ENCODE measurements at regions not wholly inside any gene's neighbourhood (a gene's known extent, or its start where the extent isn't known, plus 50 kb on each side); places are given as distances from the start of the nearest gene placed in this dataset.

- Mint-ChIP-seq H3K27me3 (ENCODE audit: low read depth in 2 of 2) (peaks cover 0 to 2% of the 10 kb centered on the region in 2 donors), H3K36me3 (no peaks in the 10 kb centered on the region), H3K4me1 (no peaks in the 10 kb centered on the region), H3K4me3 (no peak overlapping the region), H3K27ac (no peak overlapping the region), H3K9me3 (peaks cover 0 to 8% of the 10 kb centered on the region in 2 donors)
- TF ChIP-seq CTCF (IDR thresholded peaks at IDR 0.05) = no peak
- no peak overlapping the region for H3K27ac ChIP-seq (ENCODE audit: low read length)
- H3K36me3 ChIP-seq (ENCODE audit: control insufficient read depth, insufficient read depth, low read length) = no peaks in the 10 kb centered on the region
- no peaks in the 10 kb centered on the region for H3K4me1 ChIP-seq (ENCODE audit: control insufficient read depth, insufficient read depth, low read length)
- no peak overlapping the region for H3K4me3 ChIP-seq (ENCODE audit: low read length)
- intact Hi-C loops (cut with micrococcal nuclease) = no loop called here
- H3K9me3 ChIP-seq (ENCODE audit: control insufficient read depth, insufficient read depth, low read length) = no peaks in the 10 kb centered on the region
- no peak for ATAC-seq
- WGBS (ENCODE audit: insufficient coverage) = 84% methylated on average over 2 of the region's 4 CpGs
- no peaks in the 10 kb centered on the region for H3K27me3 ChIP-seq (ENCODE audit: control insufficient read depth, insufficient read depth, low read length)
- DNase-seq = no peak
Measured at GRCh38 chr5:5751498-5751897, 329.0 kb downstream of the ICE1 start.

- Mint-ChIP-seq H3K27ac (no peak overlapping the region), H3K4me3 (no peak overlapping the region), H3K9me3 (peaks cover 13 to 18% of the 10 kb centered on the region in 2 donors), H3K27me3 (ENCODE audit: low read depth in 2 of 2) (no peaks in the 10 kb centered on the region), H3K36me3 (peaks cover 11% of the 10 kb centered on the region), H3K4me1 (no peaks in the 10 kb centered on the region)
- H3K4me1 ChIP-seq (ENCODE audit: control insufficient read depth, insufficient read depth, low read length) = no peaks in the 10 kb centered on the region
- no peaks in the 10 kb centered on the region for H3K27me3 ChIP-seq (ENCODE audit: control insufficient read depth, insufficient read depth, low read length)
- no peaks in the 10 kb centered on the region for H3K9me3 ChIP-seq (ENCODE audit: control insufficient read depth, insufficient read depth, low read length)
- intact Hi-C loops (cut with micrococcal nuclease) = no loop called here
- ATAC-seq (no peak), DNase-seq (no peak)
- no peak for TF ChIP-seq CTCF (IDR thresholded peaks at IDR 0.05)
- H3K36me3 ChIP-seq (ENCODE audit: control insufficient read depth, insufficient read depth, low read length) = no peaks in the 10 kb centered on the region
- no peak overlapping the region for H3K27ac ChIP-seq (ENCODE audit: low read length)
- H3K4me3 ChIP-seq (ENCODE audit: low read length) = no peak overlapping the region
Measured at GRCh38 chr5:5741418-5741817, 318.9 kb downstream of the ICE1 start.

GRCh38 chr5:5739490-5739945, 317.0 kb downstream of the ICE1 start:
- intact Hi-C loops (cut with micrococcal nuclease) = no loop called here
- no peaks in the 10 kb centered on the region for H3K27me3 Mint-ChIP-seq (ENCODE audit: low read depth in 2 of 2)
- no peak overlapping the region for H3K27ac Mint-ChIP-seq

More at GRCh38 chr5:5739490-5739945, 317.0 kb downstream of the ICE1 start:
- Mint-ChIP-seq H3K4me3 (no peak overlapping the region), H3K9me3 (peaks cover 4 to 9% of the 10 kb centered on the region in 2 donors), H3K4me1 (no peaks in the 10 kb centered on the region), H3K36me3 (no peaks in the 10 kb centered on the region)
- DNase-seq (no peak), ATAC-seq (no peak)
- TF ChIP-seq CTCF (IDR thresholded peaks at IDR 0.05) = no peak
- peaks cover 2% of the 10 kb centered on the region for H3K9me3 ChIP-seq (ENCODE audit: control insufficient read depth, insufficient read depth, low read length)
- no peaks in the 10 kb centered on the region for H3K27me3 ChIP-seq (ENCODE audit: control insufficient read depth, insufficient read depth, low read length)
- H3K36me3 ChIP-seq (ENCODE audit: control insufficient read depth, insufficient read depth, low read length) = no peaks in the 10 kb centered on the region
- H3K4me3 ChIP-seq (ENCODE audit: low read length) = no peak overlapping the region
- 100% methylated on average over 2 of the region's 3 CpGs for WGBS (ENCODE audit: insufficient coverage)
- no peak overlapping the region for H3K27ac ChIP-seq (ENCODE audit: low read length)
- H3K4me1 ChIP-seq (ENCODE audit: control insufficient read depth, insufficient read depth, low read length) = no peaks in the 10 kb centered on the region
